ENCODE measurements at regions not wholly inside any gene's neighbourhood (a gene's known extent, or its start where the extent isn't known, plus 50 kb on each side); places are given as distances from the start of the nearest gene placed in this dataset.

- ChIA-PET POLR2A (ENCODE audit: unreplicated experiment) (no interaction called here), CTCF (no interaction called here)
- no CpG with 5 or more reads among the region's 1 CpG for WGBS, 2 experiments (ENCODE audit: extremely low coverage in 2 of 2, insufficient read length in 1 of 2)
- in situ Hi-C loops (cut with MboI; ENCODE audit: low sequenced_read_pairs) (no loop called here), dilution Hi-C loops (cut with HindIII; ENCODE audit: low sequenced_read_pairs, unreplicated experiment) (no loop called here), intact Hi-C loops (cut with micrococcal nuclease) (no loop called here)
- no peaks in the 10 kb centered on the region for H3K9me1 ChIP-seq (ENCODE audit: insufficient read depth, low read length)
- H2BK120ac ChIP-seq (ENCODE audit: low read depth, low read length), result no peak overlapping the region
- H3K4me1 ChIP-seq (ENCODE audit: control insufficient read depth, insufficient read depth, low read length), result no peaks in the 10 kb centered on the region
- TF ChIP-seq MAZ (IDR thresholded peaks at IDR 0.05; ENCODE audit: borderline replicate concordance, low read depth, low read length), result no peak
- TF ChIP-seq RAD21 (IDR thresholded peaks at IDR 0.05; ENCODE audit: low read length), result no peak
- TF ChIP-seq RCOR1 (IDR thresholded peaks at IDR 0.05; ENCODE audit: insufficient replicate concordance, low read length), result no peak
- no peak for TF ChIP-seq SMC3 (IDR thresholded peaks at IDR 0.05; ENCODE audit: low read depth, low read length)
- H4K91ac ChIP-seq (ENCODE audit: insufficient read depth, low read depth, low read length), result no peak overlapping the region
- H4K8ac ChIP-seq (ENCODE audit: low read depth in 2 of 2, low read length in 2 of 2), result no peak overlapping the region
- no peak overlapping the region for H2BK5ac ChIP-seq (ENCODE audit: low read depth, low read length, poor library complexity, severe bottlenecking)
- no peaks in the 10 kb centered on the region for H3K79me1 ChIP-seq (ENCODE audit: low read depth in 1 of 2, low read length in 2 of 2)
- H2BK15ac ChIP-seq (ENCODE audit: low read depth, low read length), result no peak overlapping the region
- H3K9ac ChIP-seq (ENCODE audit: low read depth, low read length), result no peak overlapping the region
- H3K27me3 ChIP-seq (ENCODE audit: control insufficient read depth, insufficient read depth, low read length), result no peaks in the 10 kb centered on the region
- H3K18ac ChIP-seq (ENCODE audit: low read depth, low read length), result no peak overlapping the region
- DNase-seq, result no peak
- no peak overlapping the region for H3K14ac ChIP-seq (replicated peaks; ENCODE audit: low read depth, low read length)
- ATAC-seq (ENCODE audit: low read depth), result no peak
- no peak overlapping the region for H2AK9ac ChIP-seq (replicated peaks; ENCODE audit: low read depth, low read length, poor library complexity)
- H3K27ac ChIP-seq (ENCODE audit: insufficient read depth, low read length), result no peak overlapping the region
- no peak overlapping the region for H3K56ac ChIP-seq (ENCODE audit: extremely low read depth, insufficient read depth, low read length)
- no peak overlapping the region for H2AK5ac ChIP-seq (ENCODE audit: low read depth, low read length)
- no peaks in the 10 kb centered on the region for H4K20me1 ChIP-seq (ENCODE audit: insufficient read depth, low read length)
- H3K23ac ChIP-seq (ENCODE audit: low read depth, low read length), result no peak overlapping the region
- no peak overlapping the region for H3K4me3 ChIP-seq (ENCODE audit: insufficient read depth, low read depth, low read length)
- no peak overlapping the region for H3K4ac ChIP-seq (ENCODE audit: low read depth, low read length)
- no peak overlapping the region for H3K4me2 ChIP-seq (ENCODE audit: low read depth, low read length)
- no peak overlapping the region for H2BK20ac ChIP-seq (ENCODE audit: low read depth, low read length)
- no peak overlapping the region for H4K5ac ChIP-seq (ENCODE audit: low read depth, low read length)
- H3K36me3 ChIP-seq (ENCODE audit: control insufficient read depth, insufficient read depth, low read length), result no peaks in the 10 kb centered on the region
- H3K9me3 ChIP-seq (ENCODE audit: control insufficient read depth, insufficient read depth, low read length), result no peaks in the 10 kb centered on the region
- no peak overlapping the region for H2AFZ ChIP-seq (replicated peaks; ENCODE audit: low read length, poor library complexity)
- BruUV-seq (replicated peaks), result no TSS peak
These were observed 197.5 kb downstream of the SCG2 start for GRCh38 chr2:223404616-223405015.

Data from IMR-90 (cell line).